HEK293 (cell line): ENCODE measurements at regions not wholly inside any gene's neighbourhood (a gene's known extent, or its start where the extent isn't known, plus 50 kb on each side); places are given as distances from the start of the nearest gene placed in this dataset.

Source experiments
- GFI1B ChIP-seq: fragments of 450-650 bp; formaldehyde crosslinking; IDR thresholded peaks from 2 replicates; pipeline ENCODE4 v1.5.1; 2016; ENCODE audit warnings: missing biosample characterization, missing genetic modification characterization
- ZBTB11 ChIP-seq: fragments of 450-650 bp; formaldehyde crosslinking; conservative IDR thresholded peaks from 2 replicates; pipeline ENCODE4 v1.5.1; 2016; ENCODE audit warnings: low read depth, missing biosample characterization, missing genetic modification characterization
- ZBTB17 ChIP-seq: fragments of 450-650 bp; formaldehyde crosslinking; IDR thresholded peaks from 2 replicates; pipeline ENCODE4 v1.5.1; 2016; ENCODE audit warnings: missing biosample characterization, missing genetic modification characterization
- ZNF76 ChIP-seq: fragments of 450-650 bp; formaldehyde crosslinking; IDR thresholded peaks from 2 replicates; pipeline ENCODE4; 2016; ENCODE audit warnings: low read depth, missing biosample characterization, missing genetic modification characterization, borderline replicate concordance
- TF ChIP-seq, protein P1 (sequence below): fragments of 450-650 bp; formaldehyde crosslinking; IDR thresholded peaks from 2 replicates; pipeline ENCODE4; 2016; ENCODE audit warnings: missing biosample characterization, missing genetic modification characterization

DNA sequence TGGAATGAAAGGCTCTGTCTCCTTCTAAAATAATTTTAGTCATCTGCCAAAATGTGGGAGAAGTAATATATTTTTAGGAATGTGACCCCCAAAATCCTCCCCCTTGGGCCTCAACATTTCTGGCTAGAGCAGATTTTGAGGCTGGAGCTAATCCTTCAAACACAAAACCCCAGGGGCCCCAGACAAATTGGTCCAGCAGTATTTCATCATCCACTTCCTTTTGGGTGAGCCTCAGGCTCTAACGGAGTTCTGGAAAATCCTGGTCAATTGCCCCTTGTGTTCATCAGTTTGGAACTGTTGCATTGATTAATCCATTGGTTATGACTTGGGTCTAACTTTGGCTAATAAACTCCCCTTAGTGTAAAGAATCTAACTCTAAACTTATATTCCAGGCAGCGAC lies 67.4 kb upstream of the PCDH19 start (continued):
- no peak for TF ChIP-seq ZNF76
- TF ChIP-seq GFI1B (tag by site-specific recombination): no peak
- TF ChIP-seq ZBTB17: no peak
- TF ChIP-seq, protein P1, sequence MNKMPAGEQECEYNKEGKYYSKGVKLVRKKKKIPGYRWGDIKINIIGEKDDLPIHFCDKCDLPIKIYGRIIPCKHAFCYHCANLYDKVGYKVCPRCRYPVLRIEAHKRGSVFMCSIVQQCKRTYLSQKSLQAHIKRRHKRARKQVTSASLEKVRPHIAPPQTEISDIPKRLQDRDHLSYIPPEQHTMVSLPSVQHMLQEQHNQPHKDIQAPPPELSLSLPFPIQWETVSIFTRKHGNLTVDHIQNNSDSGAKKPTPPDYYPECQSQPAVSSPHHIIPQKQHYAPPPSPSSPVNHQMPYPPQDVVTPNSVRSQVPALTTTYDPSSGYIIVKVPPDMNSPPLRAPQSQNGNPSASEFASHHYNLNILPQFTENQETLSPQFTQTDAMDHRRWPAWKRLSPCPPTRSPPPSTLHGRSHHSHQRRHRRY: no peak
- no peak for TF ChIP-seq ZBTB11
